H9 (cell line): ENCODE measurements at regions not wholly inside any gene's neighbourhood (a gene's known extent, or its start where the extent isn't known, plus 50 kb on each side); places are given as distances from the start of the nearest gene placed in this dataset.

Experiments
- DNase-seq: peaks from one replicate; pipeline ENCODE4 v3.0.0-alpha.2; 2017
- H2AFZ ChIP-seq: one replicate; pipeline ENCODE4 v1.6.1; 2013; ENCODE audit warnings: mild to moderate bottlenecking, low read length, control low read depth, moderate library complexity
- H2AK5ac ChIP-seq: 2 replicates; pipeline ENCODE4 v1.6.1; 2013; ENCODE audit warnings: low read length, control low read depth, mixed read lengths; ENCODE audit not compliant: insufficient read length
- H2BK120ac ChIP-seq: one replicate; pipeline ENCODE4 v1.6.1; 2013; ENCODE audit warnings: low read depth, mild to moderate bottlenecking, low read length, control low read depth, inconsistent platforms; ENCODE audit not compliant: poor library complexity, severe bottlenecking
- H2BK12ac ChIP-seq: 2 replicates; pipeline ENCODE4 v1.6.1; 2013; ENCODE audit warnings: low read length, control low read depth, mixed read lengths, low read depth; ENCODE audit not compliant: insufficient read length
- H2BK15ac ChIP-seq: 2 replicates; pipeline ENCODE4 v1.6.1; 2013; ENCODE audit warnings: low read depth, low read length, control low read depth
- H2BK20ac ChIP-seq: one replicate; pipeline ENCODE4 v1.6.1; 2013; ENCODE audit warnings: low read depth, mild to moderate bottlenecking, low read length, control low read depth, inconsistent platforms; ENCODE audit not compliant: poor library complexity, severe bottlenecking
- H2BK5ac ChIP-seq: 2 replicates; pipeline ENCODE4 v1.6.1; 2013; ENCODE audit warnings: low read length, control low read depth, mixed read lengths; ENCODE audit not compliant: insufficient read length
- H3K14ac ChIP-seq: 2 replicates; pipeline ENCODE4 v1.6.1; 2013; ENCODE audit warnings: low read length, control low read depth; ENCODE audit not compliant: insufficient read depth
- H3K18ac ChIP-seq: 2 replicates; pipeline ENCODE4 v1.6.1; 2013; ENCODE audit warnings: low read depth, mild to moderate bottlenecking, mixed read lengths, low read length, control low read depth; ENCODE audit not compliant: insufficient read length
- H3K23ac ChIP-seq: 2 replicates; pipeline ENCODE4 v1.6.1; 2013; ENCODE audit warnings: low read length, control low read depth, mixed read lengths, low read depth; ENCODE audit not compliant: insufficient read length
- H3K23me2 ChIP-seq: 2 replicates; pipeline ENCODE4 v1.6.1; 2013; ENCODE audit warnings: low read depth, mild to moderate bottlenecking, mixed read lengths, low read length, control low read depth; ENCODE audit not compliant: insufficient read length, poor library complexity, severe bottlenecking
- H3K27ac ChIP-seq: 2 replicates; pipeline ENCODE4 v1.5.1; 2013; ENCODE audit warnings: low read length, control low read depth, mixed read lengths, low read depth; ENCODE audit not compliant: insufficient read length
- H3K27me3 ChIP-seq: 2 replicates; pipeline ENCODE4 v1.6.1; 2013; ENCODE audit warnings: low read length, control low read depth, inconsistent platforms; ENCODE audit not compliant: insufficient read depth
- H3K4ac ChIP-seq: 2 replicates; pipeline ENCODE4 v1.6.1; 2013; ENCODE audit warnings: low read depth, mild to moderate bottlenecking, control low read depth, inconsistent platforms, low read length, moderate library complexity
- H3K4me1 ChIP-seq: 2 replicates; pipeline ENCODE4 v1.6.1; 2013; ENCODE audit warnings: low read length, control low read depth, inconsistent platforms; ENCODE audit not compliant: insufficient read depth
- H3K4me2 ChIP-seq: 2 replicates; pipeline ENCODE4 v1.6.1; 2013; ENCODE audit warnings: low read length, control low read depth, mixed read lengths; ENCODE audit not compliant: insufficient read length, insufficient read depth
- H3K56ac ChIP-seq: 2 replicates; pipeline ENCODE4 v1.6.1; 2013; ENCODE audit warnings: low read depth, mild to moderate bottlenecking, mixed read lengths, low read length, control low read depth; ENCODE audit not compliant: insufficient read length
- H3K79me1 ChIP-seq: 2 replicates; pipeline ENCODE4 v1.6.1; 2013; ENCODE audit warnings: low read depth, mild to moderate bottlenecking, moderate library complexity, low read length, control low read depth, inconsistent platforms; ENCODE audit not compliant: insufficient read depth, poor library complexity, severe bottlenecking
- H3K79me2 ChIP-seq: 2 replicates; pipeline ENCODE4 v1.6.1; 2013; ENCODE audit warnings: low read length, control low read depth, inconsistent platforms; ENCODE audit not compliant: insufficient read depth
- H3K9ac ChIP-seq: 2 replicates; pipeline ENCODE4 v1.6.1; 2013; ENCODE audit warnings: low read length, control low read depth, mixed read lengths; ENCODE audit not compliant: insufficient read length; ENCODE audit errors: extremely low read depth
- H3K9me3 ChIP-seq: one replicate; pipeline ENCODE4 v1.6.1; 2013; ENCODE audit warnings: low read depth, low read length, inconsistent platforms; ENCODE audit not compliant: control insufficient read depth
- H3T11ph ChIP-seq: one replicate; pipeline ENCODE4 v1.6.1; 2013; ENCODE audit warnings: mild to moderate bottlenecking, low read length, control low read depth, inconsistent platforms
- H4K20me1 ChIP-seq: one replicate; pipeline ENCODE4 v1.6.1; 2013; ENCODE audit not compliant: control insufficient read depth, insufficient read length, insufficient read depth
- H4K5ac ChIP-seq: 2 replicates; pipeline ENCODE4 v1.6.1; 2013; ENCODE audit warnings: low read depth, mild to moderate bottlenecking, mixed read lengths, low read length, control low read depth; ENCODE audit not compliant: insufficient read length
- H4K8ac ChIP-seq: replicated peaks from 2 replicates; pipeline ENCODE4 v1.6.1; 2013; ENCODE audit warnings: low read length, control low read depth, mixed read lengths, low read depth; ENCODE audit not compliant: insufficient read length
- H4K91ac ChIP-seq: 2 replicates; pipeline ENCODE4 v1.6.1; 2013; ENCODE audit warnings: low read depth, mild to moderate bottlenecking, moderate library complexity, mixed read lengths, low read length, control low read depth; ENCODE audit not compliant: insufficient read length
- H3K27ac Mint-ChIP-seq, 3 experiments: 2 replicates in 2 of 3; 3 replicates in 1 of 3; pipeline ENCODE4 v1.8.0; 2020 to 2021; ENCODE audit warnings: mixed read lengths in 3 of 3, mild to moderate bottlenecking in 1 of 3, moderate library complexity in 1 of 3
- H3K27me3 Mint-ChIP-seq: 2 replicates; pipeline ENCODE4 v1.8.0; 2021; ENCODE audit warnings: low read depth, mild to moderate bottlenecking, moderate library complexity, mixed read lengths
- H3K36me3 Mint-ChIP-seq, 3 experiments: 2 replicates in 2 of 3; 3 replicates in 1 of 3; pipeline ENCODE4 v1.8.0; 2020 to 2021; ENCODE audit warnings: low read depth in 3 of 3, mixed read lengths in 3 of 3; ENCODE audit not compliant: insufficient read depth in 1 of 3
- H3K4me1 Mint-ChIP-seq, 2 experiments: 2 replicates each; pipeline ENCODE4 v1.8.0; 2020; ENCODE audit warnings: mixed read lengths in 2 of 2
- H3K4me3 Mint-ChIP-seq, 2 experiments: 2 replicates in 1 of 2; 3 replicates in 1 of 2; pipeline ENCODE4 v1.8.0; 2020 to 2021; ENCODE audit warnings: mild to moderate bottlenecking in 2 of 2, mixed read lengths in 2 of 2, moderate library complexity in 1 of 2
- H3K9me3 Mint-ChIP-seq, 2 experiments: 2 replicates in 1 of 2; 3 replicates in 1 of 2; pipeline ENCODE4 v1.8.0; 2020; ENCODE audit warnings: mild to moderate bottlenecking in 2 of 2, mixed read lengths in 2 of 2, moderate library complexity in 1 of 2
- CTCF ChIP-seq: fragments of 200-600 bp; sonication (generic); conservative IDR thresholded peaks from 3 replicates; pipeline ENCODE4 v1.8.0; 2021; ENCODE audit warnings: antibody characterized with exemption, mild to moderate bottlenecking
- WGBS: extraction: QIAGEN DNeasy Blood & Tissue Kit; methylation state at CpG from one replicate; pipeline ENCODE4 v1.1.7; 2013; ENCODE audit warnings: missing lambda C conversion rate, low lambda C conversion rate, mixed read lengths; ENCODE audit not compliant: insufficient read length; ENCODE audit errors: extremely low coverage; 5-methylcytosine and 5-hydroxymethylcytosine counted together

GRCh38 chr3:65005486-65005885 is 317.7 kb upstream of the ADAMTS9 start:
- Histone ChIP-seq H3K18ac (no peak overlapping the region), H3K14ac (no peak overlapping the region), H4K20me1 (no peaks in the 10 kb centered on the region), H3K23ac (no peak overlapping the region), H4K91ac (no peak overlapping the region), H2BK15ac (no peak overlapping the region), H2BK20ac (no peak overlapping the region), H3K23me2 (no peaks in the 10 kb centered on the region), H3K4ac (no peak overlapping the region), H2AFZ (no peak overlapping the region), H3K56ac (no peak overlapping the region), H4K5ac (no peak overlapping the region), H4K8ac (no peak overlapping the region), H3K79me2 (no peaks in the 10 kb centered on the region), H3K9ac (no peak overlapping the region), H3K27me3 (no peaks in the 10 kb centered on the region), H2BK12ac (no peak overlapping the region), H3T11ph (no peak overlapping the region), H3K4me2 (no peak overlapping the region), H2BK120ac (no peak overlapping the region), H3K27ac (no peak overlapping the region), H3K9me3 (no peaks in the 10 kb centered on the region), H2AK5ac (no peak overlapping the region), H3K79me1 (no peaks in the 10 kb centered on the region), H3K4me1 (no peaks in the 10 kb centered on the region), H2BK5ac (no peak overlapping the region)
- H3K27ac Mint-ChIP-seq: no peak overlapping the region
- DNase-seq: no peak
- no peak overlapping the region for H3K4me3 Mint-ChIP-seq
- no peaks in the 10 kb centered on the region for H3K36me3 Mint-ChIP-seq
- H3K4me1 Mint-ChIP-seq: peaks cover 0 to 3% of the 10 kb centered on the region in 2 experiments; a peak in 3 of 4 replicates
- no CpG with 5 or more reads among the region's 2 CpGs for WGBS
- H3K9me3 Mint-ChIP-seq: no peaks in the 10 kb centered on the region
- TF ChIP-seq CTCF: no peak
- H3K27me3 Mint-ChIP-seq: no peaks in the 10 kb centered on the region; the same call in 1 of the 2 replicates
